ENCODE measurements at regions not wholly inside any gene's neighbourhood (a gene's known extent, or its start where the extent isn't known, plus 50 kb on each side); places are given as distances from the start of the nearest gene placed in this dataset.
"Not testable (repeated sequence)": the region's sequence is repeated elsewhere in the genome, so short reads cannot be mapped to it uniquely, and the experiment has no call there.

GRCh38 chr10:30755441-30755953 is 125.9 kb upstream of the LYZL2 start:
- Histone ChIP-seq H3K36me3 (ENCODE audit: insufficient read depth) (no peaks in the 10 kb centered on the region), H3K4me3 (ENCODE audit: low read depth, low read length) (no peak overlapping the region), H3K27ac (ENCODE audit: low read depth) (no peak overlapping the region), H3K4me1 (ENCODE audit: insufficient read depth) (no peaks in the 10 kb centered on the region)
- peak; percentile 31 for DNase-seq (ENCODE audit: extremely low spot score)
- WGBS = 37% methylated on average over 6 of the region's 6 CpGs

- H3K4me3 ChIP-seq (ENCODE audit: low read depth, low read length) = no peak overlapping the region
- no peaks in the 10 kb centered on the region for H3K36me3 ChIP-seq (ENCODE audit: insufficient read depth)
- no peak for DNase-seq (ENCODE audit: extremely low spot score)
- WGBS = 95% methylated on average over 10 of the region's 10 CpGs
- no peaks in the 10 kb centered on the region for H3K4me1 ChIP-seq (ENCODE audit: insufficient read depth)
- H3K27ac ChIP-seq (ENCODE audit: low read depth) = no peak overlapping the region
Measured at GRCh38 chr10:30752481-30752881, 122.9 kb upstream of the LYZL2 start.

GRCh38 chr10:30751678-30752331 is 122.3 kb upstream of the LYZL2 start:
- Histone ChIP-seq H3K27ac (ENCODE audit: low read depth) (no peak overlapping the region), H3K4me3 (ENCODE audit: low read depth, low read length) (no peak overlapping the region), H3K36me3 (ENCODE audit: insufficient read depth) (no peaks in the 10 kb centered on the region), H3K4me1 (ENCODE audit: insufficient read depth) (no peaks in the 10 kb centered on the region)
- DNase-seq (ENCODE audit: extremely low spot score) = no peak
- 74% methylated on average over 14 of the region's 14 CpGs for WGBS

DNA sequence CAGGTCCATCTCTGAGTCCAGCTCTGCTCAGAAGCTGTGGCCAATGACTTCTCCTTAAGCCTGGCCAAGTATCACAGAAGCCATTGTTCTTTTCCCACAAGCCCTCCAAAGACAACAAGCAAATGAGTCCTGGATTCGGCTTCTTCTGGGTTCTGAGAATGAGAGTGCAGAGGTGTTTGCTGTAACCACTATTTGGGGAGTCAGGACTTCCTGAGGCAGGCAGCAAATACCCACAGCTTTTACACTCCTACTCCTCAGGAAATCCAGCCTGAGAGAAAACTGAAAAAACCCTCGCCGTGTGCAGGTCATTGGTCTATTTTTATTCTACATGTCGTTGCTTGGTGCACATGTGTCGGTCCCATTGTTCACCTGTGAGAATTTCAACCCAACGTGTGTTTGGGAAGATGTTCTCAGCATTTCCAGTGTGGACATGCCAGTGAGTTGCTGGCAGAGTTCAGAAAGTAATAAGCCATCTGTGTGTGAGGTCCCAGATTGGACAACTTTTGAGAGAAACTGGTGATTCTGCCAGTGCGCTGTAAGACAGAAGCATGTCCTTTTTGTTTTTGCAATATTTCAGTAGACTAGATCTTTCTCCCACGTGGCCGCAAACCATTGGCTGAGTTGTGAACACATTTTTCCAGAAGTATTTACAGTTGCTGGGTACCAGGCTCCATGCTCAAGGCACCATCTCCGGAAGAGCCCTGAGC is 121.6 kb upstream of the LYZL2 start:
- H3K27ac ChIP-seq (ENCODE audit: low read depth) = no peak overlapping the region
- no peak for DNase-seq (ENCODE audit: extremely low spot score)
- 80% methylated on average over 10 of the region's 10 CpGs for WGBS
- no peaks in the 10 kb centered on the region for H3K36me3 ChIP-seq (ENCODE audit: insufficient read depth)
- H3K4me3 ChIP-seq (ENCODE audit: low read depth, low read length) = no peak overlapping the region
- H3K4me1 ChIP-seq (ENCODE audit: insufficient read depth) = no peaks in the 10 kb centered on the region

DNA sequence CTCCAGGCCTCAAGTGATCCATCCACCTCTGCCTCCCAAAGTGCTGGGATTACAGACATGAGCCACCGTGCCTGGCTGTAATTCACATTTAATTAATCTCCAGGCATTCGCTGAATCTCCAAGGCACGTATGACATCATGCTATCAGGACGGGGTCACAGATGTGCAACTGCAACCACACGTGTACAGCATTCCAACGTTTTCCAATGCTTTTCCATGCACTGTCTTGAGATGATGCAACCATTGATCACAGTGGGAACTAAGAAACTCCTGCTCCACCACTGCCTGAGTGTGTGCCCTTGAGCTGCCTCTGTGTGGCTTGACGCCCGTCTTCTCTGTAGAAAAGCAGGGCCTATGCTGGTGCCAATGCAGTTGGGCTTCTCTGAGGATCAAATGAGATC is 119.8 kb upstream of the LYZL2 start:
- no peaks in the 10 kb centered on the region for H3K36me3 ChIP-seq (ENCODE audit: insufficient read depth)
- H3K4me3 ChIP-seq (ENCODE audit: low read depth, low read length) = no peak overlapping the region
- no peak for DNase-seq (ENCODE audit: extremely low spot score)
- H3K27ac ChIP-seq (ENCODE audit: low read depth) = no peak overlapping the region
- H3K4me1 ChIP-seq (ENCODE audit: insufficient read depth) = no peaks in the 10 kb centered on the region
- 93% methylated on average over 8 of the region's 8 CpGs for WGBS

GRCh38 chr10:30748152-30748973 is 118.8 kb upstream of the LYZL2 start:
- Histone ChIP-seq H3K27ac (ENCODE audit: low read depth) (no peak overlapping the region), H3K4me1 (ENCODE audit: insufficient read depth) (no peaks in the 10 kb centered on the region), H3K36me3 (ENCODE audit: insufficient read depth) (no peaks in the 10 kb centered on the region), H3K4me3 (ENCODE audit: low read depth, low read length) (no peak overlapping the region)
- no peak for DNase-seq (ENCODE audit: extremely low spot score)
- WGBS = 73% methylated on average over 7 of the region's 7 CpGs

DNA sequence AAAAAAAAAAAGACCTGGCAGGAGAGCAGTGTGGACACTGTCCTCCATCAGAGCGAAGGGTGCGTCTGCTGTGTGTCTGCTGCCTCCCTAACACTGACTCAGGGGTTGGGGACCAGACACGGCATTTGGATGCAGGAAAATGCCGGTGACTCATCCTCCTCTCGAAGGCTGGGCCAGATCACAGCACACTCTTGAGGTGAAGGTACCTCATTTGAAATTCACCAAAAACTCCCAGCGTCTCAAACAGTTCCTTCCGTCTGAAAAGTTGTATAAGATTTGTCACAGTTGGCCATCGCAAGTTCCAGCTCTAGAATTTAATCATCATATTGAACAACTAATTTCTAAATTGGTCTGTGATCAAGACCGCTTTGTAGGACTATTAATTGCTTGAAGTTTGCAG is 118.1 kb upstream of the LYZL2 start:
- no peaks in the 10 kb centered on the region for H3K4me1 ChIP-seq (ENCODE audit: insufficient read depth)
- no peaks in the 10 kb centered on the region for H3K36me3 ChIP-seq (ENCODE audit: insufficient read depth)
- H3K27ac ChIP-seq (ENCODE audit: low read depth) = no peak overlapping the region
- H3K4me3 ChIP-seq (ENCODE audit: low read depth, low read length) = no peak overlapping the region
- DNase-seq (ENCODE audit: extremely low spot score) = no peak
- WGBS = 75% methylated on average over 9 of the region's 9 CpGs

- Histone ChIP-seq H3K4me1 (ENCODE audit: insufficient read depth) (no peaks in the 10 kb centered on the region), H3K4me3 (ENCODE audit: low read depth, low read length) (no peak overlapping the region), H3K36me3 (ENCODE audit: insufficient read depth) (no peaks in the 10 kb centered on the region), H3K27ac (ENCODE audit: low read depth) (no peak overlapping the region)
- no peak for DNase-seq (ENCODE audit: extremely low spot score)
- 95% methylated on average over 5 of the region's 5 CpGs for WGBS
Measured at GRCh38 chr10:30745953-30746352, 116.4 kb upstream of the LYZL2 start.

DNA sequence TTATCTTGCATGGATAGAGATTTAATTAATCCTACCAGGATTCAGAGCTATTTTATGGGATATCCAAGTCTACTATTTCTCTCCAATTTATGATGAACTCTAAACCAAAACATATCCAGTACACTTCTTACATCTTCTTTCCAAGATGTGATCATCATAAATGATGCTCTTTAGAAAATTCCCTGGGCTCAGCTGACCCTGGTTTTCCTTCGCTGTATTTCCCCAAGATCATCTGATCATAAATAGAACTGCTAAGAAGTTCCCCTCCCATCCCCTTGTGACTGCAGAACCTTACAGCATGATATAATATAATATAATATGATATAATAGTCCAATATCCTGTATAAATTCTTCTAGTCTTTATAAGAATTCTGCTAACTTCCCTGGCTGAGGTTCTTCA is 114.6 kb upstream of the LYZL2 start:
- 47% methylated on average over 1 of the region's 1 CpG for WGBS
- H3K4me3 ChIP-seq (ENCODE audit: low read depth, low read length) = no peak overlapping the region
- H3K4me1 ChIP-seq (ENCODE audit: insufficient read depth) = no peaks in the 10 kb centered on the region
- DNase-seq (ENCODE audit: extremely low spot score) = no peak
- H3K36me3 ChIP-seq (ENCODE audit: insufficient read depth) = no peaks in the 10 kb centered on the region
- no peak overlapping the region for H3K27ac ChIP-seq (ENCODE audit: low read depth)

- no peak overlapping the region for H3K27ac ChIP-seq (ENCODE audit: low read depth)
- DNase-seq (ENCODE audit: extremely low spot score) = no peak
- H3K4me1 ChIP-seq (ENCODE audit: insufficient read depth) = no peaks in the 10 kb centered on the region
- WGBS = 92% methylated on average over 3 of the region's 3 CpGs
- H3K36me3 ChIP-seq (ENCODE audit: insufficient read depth) = no peaks in the 10 kb centered on the region
- H3K4me3 ChIP-seq (ENCODE audit: low read depth, low read length) = no peak overlapping the region
Measured at GRCh38 chr10:30743586-30743985, 114.0 kb upstream of the LYZL2 start.

GRCh38 chr10:30742471-30742870 is 112.9 kb upstream of the LYZL2 start:
- Histone ChIP-seq H3K27ac (ENCODE audit: low read depth) (no peak overlapping the region), H3K4me3 (ENCODE audit: low read depth, low read length) (no peak overlapping the region), H3K36me3 (ENCODE audit: insufficient read depth) (no peaks in the 10 kb centered on the region), H3K4me1 (ENCODE audit: insufficient read depth) (no peaks in the 10 kb centered on the region)
- DNase-seq (ENCODE audit: extremely low spot score) = no peak
- 87% methylated on average over 4 of the region's 4 CpGs for WGBS

- H3K4me3 ChIP-seq (ENCODE audit: low read depth, low read length); DNase-seq (ENCODE audit: extremely low spot score); H3K4me1 ChIP-seq (ENCODE audit: insufficient read depth); H3K27ac ChIP-seq (ENCODE audit: low read depth); H3K36me3 ChIP-seq (ENCODE audit: insufficient read depth): not testable (repeated sequence)
- WGBS = 91% methylated on average over 1 of the region's 1 CpG
Measured at GRCh38 chr10:30740774-30741173, 111.2 kb upstream of the LYZL2 start.

DNA sequence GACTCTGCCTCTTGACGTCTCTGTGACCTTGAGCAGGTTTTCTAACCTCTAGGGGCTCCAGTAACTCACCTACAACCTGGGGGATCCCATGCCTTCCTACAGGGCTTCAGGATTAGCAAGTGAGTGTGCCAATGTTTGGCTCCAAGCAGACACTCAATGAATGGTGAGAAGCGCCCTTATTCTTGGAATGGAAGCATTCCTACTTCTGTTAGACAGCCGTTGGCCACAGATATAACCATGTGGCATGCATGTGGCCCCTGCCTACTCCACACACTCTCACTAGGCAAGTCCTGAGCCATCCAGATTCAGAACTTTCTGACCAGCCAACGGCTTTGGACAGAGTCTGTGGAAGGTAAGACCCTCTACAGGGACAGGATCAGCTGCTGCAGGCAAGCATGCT is 108.9 kb upstream of the LYZL2 start:
- DNase-seq (ENCODE audit: extremely low spot score) = no peak
- no peaks in the 10 kb centered on the region for H3K4me1 ChIP-seq (ENCODE audit: insufficient read depth)
- no peaks in the 10 kb centered on the region for H3K36me3 ChIP-seq (ENCODE audit: insufficient read depth)
- no peak overlapping the region for H3K27ac ChIP-seq (ENCODE audit: low read depth)
- H3K4me3 ChIP-seq (ENCODE audit: low read depth, low read length) = no peak overlapping the region
- WGBS = 94% methylated on average over 4 of the region's 4 CpGs

GRCh38 chr10:30737931-30738391 is 108.4 kb upstream of the LYZL2 start:
- no peak overlapping the region for H3K4me3 ChIP-seq (ENCODE audit: low read depth, low read length)
- H3K27ac ChIP-seq (ENCODE audit: low read depth) = no peak overlapping the region
- DNase-seq (ENCODE audit: extremely low spot score) = no peak
- WGBS = 86% methylated on average over 11 of the region's 11 CpGs
- H3K36me3 ChIP-seq (ENCODE audit: insufficient read depth) = no peaks in the 10 kb centered on the region
- H3K4me1 ChIP-seq (ENCODE audit: insufficient read depth) = no peaks in the 10 kb centered on the region

All from urinary bladder (tissue), 3 donors.